Activated CD4-positive, alpha-beta T cell treated with anti-CD3 and anti-CD28 coated beads, Interleukin-2, amount 50 U/mL, for 24 hours (primary cell): ENCODE measurements at regions not wholly inside any gene's neighbourhood (a gene's known extent, or its start where the extent isn't known, plus 50 kb on each side); places are given as distances from the start of the nearest gene placed in this dataset.

ENCODE experiments used
- DNase-seq, 2 donors: peaks; one replicate each; pipeline ENCODE4 v3.0.0-alpha.2; 2020; ENCODE audit warnings: low read depth in 1 of 2, low spot score in 1 of 2

DNA sequence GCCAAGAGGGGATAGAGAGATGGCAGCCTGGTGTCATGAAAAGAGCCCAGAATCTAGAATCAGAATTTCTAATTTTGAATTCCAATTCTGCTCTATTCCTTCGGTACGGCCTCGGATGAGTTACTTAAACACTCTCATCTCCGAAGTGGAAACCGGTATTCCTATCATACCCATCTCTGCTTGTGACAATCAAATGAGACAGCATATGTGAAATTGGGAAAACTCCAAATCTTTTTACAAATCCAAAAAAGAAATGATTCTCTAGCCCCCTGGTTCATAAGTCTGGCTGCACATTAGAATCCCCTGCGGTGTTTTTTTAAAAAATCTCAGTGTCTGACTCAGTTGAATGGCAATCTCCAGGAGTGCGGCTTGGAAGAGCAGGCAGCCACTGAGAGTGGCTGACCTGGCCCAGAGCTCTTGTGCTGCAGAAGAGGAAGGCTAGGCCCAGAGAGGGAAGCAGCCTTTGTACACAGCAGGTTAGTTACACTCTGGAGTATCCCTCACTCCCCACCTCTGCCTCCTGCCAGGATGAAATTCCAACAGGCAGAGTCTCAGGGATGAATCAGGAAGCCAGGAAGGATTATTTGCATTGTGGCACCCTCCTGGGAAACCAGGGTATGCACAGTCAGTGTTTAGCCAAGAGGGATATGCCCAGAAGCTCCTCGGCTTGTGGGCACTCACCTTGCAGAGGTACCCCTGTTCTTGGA, 93.6 kb upstream of the ISX start:
- no peak for DNase-seq

DNA sequence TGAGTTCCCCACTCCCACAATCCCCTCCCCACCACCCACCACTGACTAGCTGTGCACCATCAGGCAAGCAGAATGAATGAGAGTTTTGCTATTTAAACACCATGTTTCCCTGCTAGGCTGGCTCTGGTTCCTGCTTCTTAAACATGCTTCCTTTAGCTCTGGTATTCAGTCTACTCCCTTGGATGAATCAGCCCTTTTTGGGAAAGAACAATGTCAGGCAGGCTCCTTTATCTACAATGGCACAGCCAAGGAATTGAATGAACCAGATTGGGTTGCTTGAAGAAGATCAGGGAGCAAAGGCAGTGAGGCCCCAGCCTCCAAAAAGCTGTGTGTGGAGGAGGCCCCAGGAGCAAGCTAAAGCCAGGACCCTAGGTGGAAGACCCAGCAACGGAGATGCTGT, 92.9 kb upstream of the ISX start:
- no peak for DNase-seq

DNA sequence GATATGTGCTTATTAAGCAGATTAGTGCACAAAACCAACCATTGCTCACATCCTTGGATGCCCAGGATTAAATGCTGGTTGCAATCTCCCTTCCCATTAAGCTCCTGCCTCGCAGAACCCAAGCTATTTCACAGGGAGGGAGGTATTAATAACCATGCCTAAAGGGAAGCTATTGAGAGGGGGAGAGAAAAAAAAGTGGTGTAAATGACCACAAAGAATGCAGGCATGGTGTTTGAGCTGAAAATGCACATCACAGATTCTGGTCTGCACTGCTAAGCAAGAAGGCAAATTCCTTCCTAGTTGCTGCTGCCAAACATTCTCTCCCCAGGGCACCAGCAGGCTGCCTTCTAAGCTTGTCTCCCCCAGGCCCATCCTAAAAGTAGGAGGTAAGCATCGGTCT, 92.0 kb upstream of the ISX start:
- DNase-seq, result no peak

DNA sequence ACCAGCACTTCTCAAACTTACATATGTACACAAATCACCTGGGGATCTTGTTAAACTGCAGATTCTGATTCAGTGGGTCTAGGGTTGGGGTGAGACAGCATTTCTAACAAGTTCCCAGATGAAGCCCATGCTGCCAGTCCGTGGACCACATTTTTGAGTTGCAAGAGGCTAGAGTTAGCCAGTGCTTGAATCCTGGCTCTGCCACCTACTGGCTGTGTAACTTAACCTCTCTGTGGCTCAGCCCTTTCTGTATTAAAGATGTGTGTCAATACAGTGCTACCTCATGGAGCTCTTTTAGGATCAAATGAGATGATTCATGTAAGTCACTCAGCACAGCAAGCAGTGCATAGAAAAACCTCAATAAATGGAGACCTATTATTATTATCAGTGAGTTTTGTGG, 90.2 kb upstream of the ISX start:
- no peak for DNase-seq

DNA sequence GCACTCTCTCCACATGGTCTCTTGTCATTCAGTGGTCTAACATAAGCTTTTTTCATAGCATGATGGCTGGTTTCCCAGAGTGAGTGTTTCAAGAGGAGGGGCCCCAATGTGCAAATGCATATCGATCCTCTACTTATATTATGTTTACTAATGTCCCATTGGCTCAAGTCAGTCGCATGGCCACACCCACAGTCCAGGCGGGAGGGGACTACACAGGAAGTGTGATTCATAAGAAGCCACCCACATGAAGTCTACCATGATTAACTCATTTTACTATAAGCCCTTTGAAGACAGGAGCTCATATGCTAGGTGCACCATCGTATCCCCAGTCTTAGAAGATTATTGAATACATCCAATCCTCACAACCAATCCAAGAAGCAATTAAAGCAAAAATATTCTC, 89.5 kb upstream of the ISX start:
- no peak for DNase-seq

DNA sequence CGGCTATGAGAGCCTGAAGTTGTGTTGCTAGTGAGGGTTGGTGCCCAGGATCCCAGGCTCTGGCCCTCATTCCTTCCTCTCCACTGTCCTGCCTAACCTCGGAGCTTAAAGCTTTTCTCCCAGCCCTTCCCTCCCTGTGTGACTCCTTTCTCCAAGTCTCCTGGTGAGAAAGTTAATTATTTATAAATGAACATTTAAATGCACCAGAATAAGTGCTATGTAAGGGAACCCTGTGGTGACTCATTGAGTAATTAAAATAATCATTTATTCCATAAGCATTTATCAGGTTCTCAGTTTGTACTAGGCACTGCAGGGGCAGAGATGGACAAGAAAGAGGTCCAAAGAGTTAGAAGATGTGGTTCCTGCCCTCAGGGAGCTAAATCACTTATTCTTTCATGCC, 89.1 kb upstream of the ISX start:
- no peak for DNase-seq

DNA sequence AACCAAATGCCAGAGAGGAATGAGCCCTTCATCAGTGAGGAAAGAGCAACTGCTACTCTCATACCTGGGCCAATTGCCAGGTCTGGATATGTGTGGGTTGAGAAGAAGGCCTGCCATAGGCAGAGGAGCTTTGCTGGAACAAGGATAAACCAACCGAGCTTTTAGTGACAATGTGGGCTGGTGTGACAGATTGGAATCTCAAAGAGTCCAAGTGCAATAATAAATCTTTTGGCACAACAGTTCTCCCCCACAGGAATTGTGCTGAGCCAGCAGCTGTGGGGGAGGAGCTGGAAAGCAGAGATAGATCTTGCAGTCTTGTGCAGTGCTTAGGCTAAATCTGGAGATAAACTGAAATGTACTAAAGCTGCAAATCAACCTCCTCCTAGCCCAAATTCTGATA, 79.4 kb upstream of the ISX start:
- no peak for DNase-seq

DNA sequence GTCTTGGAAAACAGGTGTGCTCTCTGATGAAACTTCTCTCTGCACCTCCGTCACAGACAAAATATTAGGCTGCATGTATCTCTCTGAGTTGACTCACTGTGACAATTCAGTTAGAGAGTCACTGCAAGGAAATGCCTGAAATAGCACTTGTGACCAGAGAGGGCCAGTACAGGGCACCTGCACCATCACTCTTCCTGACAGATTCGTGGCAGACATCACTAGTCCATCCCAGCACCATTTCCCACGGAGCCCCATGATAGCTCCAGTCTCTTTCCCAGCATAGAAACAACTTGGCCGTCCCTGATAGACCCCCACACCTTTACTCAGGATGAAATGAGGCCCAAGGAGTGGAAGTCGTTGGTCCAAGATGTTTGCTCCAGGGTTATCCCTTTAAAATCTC, 73.3 kb upstream of the ISX start:
- DNase-seq, result no peak

DNA sequence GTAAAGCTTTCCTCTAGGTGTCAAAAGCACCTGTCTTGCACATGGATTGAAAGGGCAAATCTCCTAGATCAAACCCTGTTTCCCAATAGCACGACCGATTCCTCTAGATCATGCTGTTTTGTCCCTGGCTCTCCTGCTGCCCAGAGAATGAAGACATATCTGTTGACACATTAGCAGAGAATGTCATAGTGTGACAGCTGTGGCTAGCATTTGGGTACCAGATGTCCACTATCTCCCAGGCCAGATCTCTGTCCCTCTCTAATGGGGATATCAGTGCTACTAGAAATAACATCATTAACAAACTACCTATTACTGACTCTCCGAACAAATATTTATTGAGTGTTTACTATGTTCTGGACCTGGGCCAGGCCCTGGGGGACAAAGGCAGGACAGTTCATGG, 72.4 kb upstream of the ISX start:
- DNase-seq, result no peak

DNA sequence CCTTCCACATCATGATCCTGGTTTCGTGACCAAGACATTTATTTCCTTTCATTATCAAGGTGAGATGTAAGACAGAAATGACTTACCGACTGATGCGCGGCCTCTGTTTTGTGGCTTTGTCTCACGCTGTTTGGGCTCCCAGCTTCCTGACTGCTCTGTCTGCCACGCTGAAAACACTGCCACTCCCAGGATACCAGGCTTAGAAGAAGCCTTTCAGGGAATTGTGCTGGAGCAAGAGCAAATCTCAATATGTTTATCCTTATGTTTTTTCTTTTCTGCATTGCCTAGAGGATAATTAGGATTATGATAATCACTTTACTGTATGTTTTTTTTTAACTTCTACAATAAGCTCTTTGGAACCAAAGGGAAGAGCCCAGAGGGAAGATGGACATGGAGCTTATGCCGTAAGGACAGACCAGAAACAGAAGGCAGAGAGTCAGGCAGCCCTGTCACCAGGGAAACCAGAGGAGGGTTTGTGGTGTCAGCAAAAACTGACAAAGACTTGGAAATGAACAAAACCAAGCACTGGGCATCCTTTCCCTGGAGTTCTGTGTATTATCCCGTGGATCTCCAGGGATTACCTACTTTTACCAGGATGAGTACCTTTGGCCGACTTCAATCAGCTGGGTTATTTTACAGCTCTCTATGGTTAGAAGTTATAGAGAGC, 68.2 kb upstream of the ISX start:
- DNase-seq, result no peak

DNA sequence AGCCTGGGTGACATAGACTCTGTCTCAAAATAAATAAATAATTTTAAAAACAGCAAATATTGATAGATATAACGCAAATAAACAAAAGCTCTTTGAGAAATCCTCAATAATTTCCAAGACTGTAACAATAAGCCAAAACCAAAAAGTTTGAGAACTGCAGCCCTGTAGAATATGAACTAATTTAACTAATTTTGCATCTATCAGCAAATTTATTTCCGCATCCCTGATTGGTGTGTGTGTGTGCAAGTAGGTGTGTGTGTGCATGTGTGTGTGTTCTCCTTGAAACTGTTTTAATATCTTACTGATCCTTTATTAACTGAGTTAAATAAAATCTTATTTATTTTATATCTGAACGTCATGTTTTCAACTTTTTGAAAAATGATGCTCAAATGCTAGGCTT, 67.0 kb upstream of the ISX start:
- no peak for DNase-seq

DNA sequence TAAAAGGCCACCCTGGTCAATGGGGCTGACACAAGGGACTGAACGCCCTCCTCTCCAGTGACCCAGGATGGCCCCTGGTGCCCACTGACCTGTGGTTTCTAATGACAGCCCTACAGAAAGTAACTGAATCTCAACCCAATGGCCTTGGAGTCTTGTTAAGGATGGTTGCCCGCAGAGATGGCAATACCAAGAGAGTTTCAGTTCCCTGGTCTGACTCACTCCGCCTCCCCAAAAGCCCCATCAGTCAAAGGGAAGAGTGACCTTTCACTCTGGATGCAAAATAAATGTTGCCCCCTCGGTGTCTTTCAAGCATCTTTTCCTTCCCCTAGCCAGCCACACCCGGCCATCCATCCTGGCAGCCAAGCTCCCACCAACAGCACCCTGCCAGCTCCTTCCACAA, 57.7 kb upstream of the ISX start:
- DNase-seq, result no peak

DNA sequence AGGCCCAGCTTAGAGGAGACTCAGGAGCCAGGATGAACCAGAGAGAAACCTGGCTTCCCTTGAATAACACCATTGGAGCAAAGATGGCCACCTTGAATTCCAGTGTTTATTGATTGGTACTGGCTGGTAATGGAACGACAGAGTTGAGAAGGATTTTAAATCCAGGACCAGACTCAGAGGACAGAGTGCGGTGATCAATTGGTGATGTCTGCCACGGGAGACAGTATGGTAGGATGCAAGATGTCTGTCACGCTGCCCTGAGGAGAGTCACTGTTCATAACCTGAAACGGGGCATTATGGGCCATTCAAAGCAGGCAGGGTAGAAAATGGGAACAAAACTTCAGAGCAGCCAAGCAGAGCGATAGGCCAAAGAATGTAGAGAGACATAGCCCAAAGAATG, 55.4 kb upstream of the ISX start:
- DNase-seq, result no peak

DNA sequence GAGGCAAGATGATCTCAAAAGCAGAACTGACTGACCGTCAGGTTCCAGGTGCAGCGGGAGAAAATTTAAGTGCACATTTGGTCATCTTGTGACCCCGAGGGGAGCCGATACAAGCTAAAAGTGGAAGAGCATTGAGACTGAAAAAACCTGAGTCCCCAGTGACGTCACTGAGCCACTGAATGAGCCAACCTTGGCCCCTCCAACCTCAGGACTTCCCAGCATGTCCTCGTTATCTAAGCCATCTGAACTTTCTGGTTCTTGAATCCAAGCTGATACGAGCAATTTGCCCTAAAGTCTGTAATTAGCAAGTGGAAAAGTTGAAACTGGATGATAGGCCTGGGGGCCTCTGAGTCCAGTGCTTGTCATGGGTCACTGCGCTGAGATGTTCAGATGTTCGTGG, 51.1 kb upstream of the ISX start:
- DNase-seq, result no peak
